WI38 (cell line): ENCODE measurements at regions not wholly inside any gene's neighbourhood (a gene's known extent, or its start where the extent isn't known, plus 50 kb on each side); places are given as distances from the start of the nearest gene placed in this dataset.

Experiments used
- H3K4me3 ChIP-seq: 2 replicates; pipeline ENCODE4 v1.5.1; 2011; ENCODE audit warnings: low read depth, mild to moderate bottlenecking, control low read depth, low read length
- CTCF ChIP-seq: IDR thresholded peaks from 2 replicates; pipeline ENCODE4 v1.5.1; 2012; ENCODE audit warnings: low read depth, mild to moderate bottlenecking, control low read depth, low read length

GRCh38 chr12:61798778-61799177, 461.4 kb upstream of the USP15 start:
- TF ChIP-seq CTCF: no peak
- H3K4me3 ChIP-seq: no peak overlapping the region

GRCh38 chr12:61804301-61804700, 455.9 kb upstream of the USP15 start:
- H3K4me3 ChIP-seq: no peak overlapping the region
- no peak for TF ChIP-seq CTCF

GRCh38 chr12:61808856-61809255, 451.3 kb upstream of the USP15 start:
- no peak overlapping the region for H3K4me3 ChIP-seq
- no peak for TF ChIP-seq CTCF

GRCh38 chr12:61810486-61810885, 449.7 kb upstream of the USP15 start:
- no peak for TF ChIP-seq CTCF
- H3K4me3 ChIP-seq: no peak overlapping the region

DNA sequence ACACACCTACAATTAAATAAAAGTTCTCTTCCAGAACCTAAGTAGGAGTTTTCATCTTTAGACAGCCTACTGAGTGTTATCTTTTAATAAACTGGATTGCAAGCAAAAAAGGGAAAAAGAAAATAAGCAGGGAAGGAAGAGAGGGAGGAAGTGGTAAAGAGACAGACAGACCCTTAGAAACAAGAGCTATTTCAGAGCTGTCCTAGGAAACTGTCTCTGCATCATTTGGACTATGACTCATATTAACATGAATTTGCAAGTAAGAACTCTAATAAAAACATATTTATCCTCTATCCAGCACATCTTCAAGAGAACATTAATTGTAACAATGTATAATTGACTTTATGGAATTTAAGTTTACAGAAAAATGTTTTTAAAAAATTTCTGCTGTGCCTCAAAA, 438.8 kb upstream of the USP15 start:
- TF ChIP-seq CTCF: no peak
- no peak overlapping the region for H3K4me3 ChIP-seq

DNA sequence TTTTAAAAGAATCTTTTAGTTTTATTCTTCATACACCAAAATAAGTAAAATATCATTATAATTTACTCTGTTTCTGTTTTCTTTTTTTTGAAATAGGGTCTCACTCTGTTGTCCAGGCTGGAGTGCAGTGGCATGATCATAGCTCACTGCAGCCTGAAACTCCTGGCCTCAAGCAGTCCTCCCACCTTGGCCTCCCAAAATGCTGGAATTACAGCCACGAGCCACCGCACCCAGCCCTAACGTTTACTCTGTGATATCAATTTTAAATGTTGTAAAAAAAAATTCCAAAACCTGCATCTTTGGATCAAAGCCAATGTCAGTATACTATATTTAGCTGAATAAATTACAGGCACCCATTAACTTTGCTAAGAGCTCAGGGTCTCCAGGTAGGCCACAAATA, 437.1 kb upstream of the USP15 start:
- H3K4me3 ChIP-seq: no peak overlapping the region
- TF ChIP-seq CTCF: no peak

DNA sequence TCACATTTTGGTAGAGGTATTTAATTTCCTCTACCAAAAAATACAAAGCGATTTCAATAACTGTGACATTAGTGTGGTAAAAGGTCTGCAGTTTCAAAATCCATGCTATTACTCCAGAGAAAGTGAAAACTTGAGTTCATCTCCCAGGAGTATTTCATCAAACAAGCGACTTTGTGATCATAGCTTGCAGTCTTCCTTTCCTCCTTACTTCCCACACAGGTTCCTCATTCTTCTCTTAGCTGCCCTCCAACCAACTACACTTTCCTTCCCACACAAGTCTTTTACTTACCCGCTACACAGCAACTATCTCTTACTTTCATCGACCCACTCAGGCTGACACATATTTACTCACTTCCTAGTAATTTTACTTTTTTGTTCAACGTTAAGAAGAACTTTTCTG, 413.4 kb upstream of the USP15 start:
- no peak for TF ChIP-seq CTCF
- no peak overlapping the region for H3K4me3 ChIP-seq
